ENCODE measurements at regions not wholly inside any gene's neighbourhood (a gene's known extent, or its start where the extent isn't known, plus 50 kb on each side); places are given as distances from the start of the nearest gene placed in this dataset.

DNA sequence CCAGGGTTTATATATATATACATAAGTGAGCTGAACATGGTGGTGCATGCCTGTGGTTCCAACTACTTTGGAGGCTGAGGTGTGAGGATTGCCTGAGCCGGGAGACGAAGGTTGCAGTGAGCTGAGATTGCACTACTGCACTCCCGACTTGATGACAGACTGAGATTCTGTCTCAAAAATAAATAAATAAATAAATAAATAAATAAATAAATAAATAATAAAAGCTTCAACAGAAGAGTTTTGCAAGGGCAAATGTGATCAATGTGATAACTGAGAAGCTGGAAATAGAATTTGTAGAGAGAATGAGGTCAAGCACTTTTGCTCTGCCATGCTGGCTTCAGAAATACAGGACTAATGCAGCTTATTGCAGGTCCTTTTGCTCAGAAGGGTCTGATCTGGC lies 855.8 kb upstream of the PRMT6 start:
- no peaks in the 10 kb centered on the region for H3K9me3 ChIP-seq (ENCODE audit: control insufficient read depth, low read length)
- H3K4me1 ChIP-seq (ENCODE audit: control insufficient read depth, insufficient read depth, low read length): no peaks in the 10 kb centered on the region
- H3K27ac ChIP-seq (ENCODE audit: low read length): no peak overlapping the region
- no peak overlapping the region for H3K4me3 ChIP-seq (ENCODE audit: low read length)
- WGBS: 87% methylated on average over 3 of the region's 3 CpGs
- H3K27me3 ChIP-seq (ENCODE audit: control insufficient read depth, insufficient read depth): no peaks in the 10 kb centered on the region
- ATAC-seq: no peak
- DNase-seq: no peak
- intact Hi-C loops (cut with DNase I): no loop called here

DNA sequence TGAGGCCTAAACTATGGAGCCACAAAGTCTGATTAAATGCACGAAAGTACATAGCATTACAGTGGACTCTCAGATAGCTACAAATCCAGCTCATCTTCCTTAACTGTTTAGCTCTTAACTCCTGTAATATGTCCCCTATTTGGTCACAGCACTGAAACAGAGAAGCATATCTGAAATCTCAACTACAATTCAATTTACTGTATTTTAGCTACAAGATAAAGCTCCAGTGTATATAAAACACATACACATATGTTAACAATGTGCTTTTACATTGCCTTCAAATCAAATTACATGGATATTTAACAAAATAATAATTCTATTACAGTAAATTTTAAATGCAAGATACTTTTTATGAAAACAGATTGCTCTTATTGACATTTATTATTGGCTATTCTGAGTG lies 849.3 kb upstream of the PRMT6 start:
- no peak for DNase-seq
- Histone ChIP-seq H3K27ac (ENCODE audit: low read length) (no peak overlapping the region), H3K4me1 (ENCODE audit: control insufficient read depth, insufficient read depth, low read length) (no peaks in the 10 kb centered on the region), H3K9me3 (ENCODE audit: control insufficient read depth, low read length) (no peaks in the 10 kb centered on the region), H3K4me3 (ENCODE audit: low read length) (no peak overlapping the region), H3K27me3 (ENCODE audit: control insufficient read depth, insufficient read depth) (no peaks in the 10 kb centered on the region)
- ATAC-seq: no peak
- intact Hi-C loops (cut with DNase I): no loop called here
- WGBS: 75% methylated on average over 1 of the region's 1 CpG

DNA sequence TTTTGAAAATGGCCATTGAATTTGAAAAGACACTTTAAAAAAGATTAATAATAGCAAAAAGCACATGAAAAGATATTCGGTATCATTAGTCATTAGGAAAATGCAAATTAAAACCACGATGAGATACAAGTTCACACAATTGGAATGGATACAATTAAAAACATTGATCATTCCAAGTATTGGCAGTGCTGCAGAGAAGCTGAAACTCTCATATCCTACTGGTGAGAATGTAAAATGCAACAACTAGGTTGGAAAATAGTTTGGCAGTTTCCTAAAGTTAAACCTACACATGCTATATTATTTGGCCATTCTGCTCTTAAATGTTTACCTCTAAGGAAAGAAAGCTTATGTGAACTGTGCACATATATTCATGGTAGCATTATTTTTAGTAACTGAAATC lies 838.7 kb upstream of the PRMT6 start:
- Histone ChIP-seq H3K27me3 (ENCODE audit: control insufficient read depth, insufficient read depth) (no peaks in the 10 kb centered on the region), H3K9me3 (ENCODE audit: control insufficient read depth, low read length) (no peaks in the 10 kb centered on the region), H3K4me1 (ENCODE audit: control insufficient read depth, insufficient read depth, low read length) (no peaks in the 10 kb centered on the region), H3K4me3 (ENCODE audit: low read length) (no peak overlapping the region), H3K27ac (ENCODE audit: low read length) (no peak overlapping the region)
- DNase-seq (no peak), ATAC-seq (no peak)
- 55% methylated on average over 2 of the region's 2 CpGs for WGBS
- intact Hi-C loops (cut with DNase I): no loop called here

DNA sequence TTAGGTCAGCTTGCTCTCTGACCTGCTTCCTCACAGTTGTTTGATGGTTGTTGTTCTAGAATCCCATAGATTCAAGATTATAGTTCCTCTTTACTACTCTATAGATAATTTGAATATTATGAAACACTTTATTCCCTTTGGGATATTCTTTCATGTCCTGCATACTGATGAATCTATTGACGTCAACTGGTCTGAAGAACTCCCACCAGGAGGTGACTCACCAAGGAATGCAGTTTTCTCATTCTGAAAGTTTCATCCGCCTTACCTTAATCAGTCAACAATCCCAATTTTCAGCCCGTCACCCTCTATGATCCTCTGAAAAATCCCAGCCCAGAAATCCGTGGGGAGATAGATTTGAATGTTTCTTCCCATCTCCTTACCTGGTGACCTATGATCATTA lies 834.1 kb upstream of the PRMT6 start:
- Histone ChIP-seq H3K4me3 (ENCODE audit: low read length) (no peak overlapping the region), H3K27ac (ENCODE audit: low read length) (no peak overlapping the region), H3K27me3 (ENCODE audit: control insufficient read depth, insufficient read depth) (no peaks in the 10 kb centered on the region), H3K9me3 (ENCODE audit: control insufficient read depth, low read length) (no peaks in the 10 kb centered on the region), H3K4me1 (ENCODE audit: control insufficient read depth, insufficient read depth, low read length) (no peaks in the 10 kb centered on the region)
- 78% methylated on average over 4 of the region's 4 CpGs for WGBS
- DNase-seq (no peak), ATAC-seq (no peak)
- intact Hi-C loops (cut with DNase I): no loop called here

DNA sequence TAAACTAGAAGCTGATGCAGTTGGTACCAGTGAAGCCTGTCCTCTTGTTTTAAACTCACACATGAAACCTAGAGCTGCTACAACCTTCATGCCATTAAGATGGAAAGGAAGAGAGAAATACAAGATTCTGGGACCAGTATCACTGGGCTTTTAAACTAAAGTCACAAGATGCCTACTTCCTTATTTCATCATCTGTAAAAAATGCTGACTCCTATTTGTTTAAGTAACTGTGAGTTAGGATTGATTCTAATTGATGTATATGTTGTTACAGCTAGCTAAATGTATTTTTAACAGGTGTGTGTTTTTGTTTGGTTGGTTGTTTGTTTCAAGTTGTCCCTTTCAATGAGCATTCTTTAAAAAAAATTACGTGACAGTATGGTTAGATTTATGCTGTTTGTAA lies 833.3 kb upstream of the PRMT6 start:
- no peaks in the 10 kb centered on the region for H3K9me3 ChIP-seq (ENCODE audit: control insufficient read depth, low read length)
- no peaks in the 10 kb centered on the region for H3K4me1 ChIP-seq (ENCODE audit: control insufficient read depth, insufficient read depth, low read length)
- no peaks in the 10 kb centered on the region for H3K27me3 ChIP-seq (ENCODE audit: control insufficient read depth, insufficient read depth)
- H3K27ac ChIP-seq (ENCODE audit: low read length): no peak overlapping the region
- WGBS: 88% methylated on average over 1 of the region's 1 CpG
- no peak overlapping the region for H3K4me3 ChIP-seq (ENCODE audit: low read length)
- intact Hi-C loops (cut with DNase I): no loop called here
- ATAC-seq (no peak), DNase-seq (no peak)

DNA sequence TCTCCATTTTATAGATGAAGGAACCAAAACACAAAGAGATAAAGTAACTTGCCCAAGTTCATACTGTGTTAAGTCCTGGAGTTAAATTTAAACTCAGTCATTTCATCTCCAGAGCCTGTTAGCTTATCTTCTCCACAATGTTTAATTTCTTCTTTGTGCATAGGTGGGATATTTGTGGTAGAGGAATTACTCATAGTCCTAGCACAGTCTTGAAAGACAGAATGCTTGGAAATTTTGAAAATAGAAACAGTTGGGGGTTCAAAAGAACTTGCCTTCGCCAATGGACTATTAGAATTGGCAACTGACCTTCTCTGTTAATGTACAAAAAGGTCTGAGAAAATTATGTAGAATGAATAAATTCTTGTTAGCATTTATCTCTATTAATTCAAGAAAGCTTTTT lies 832.0 kb upstream of the PRMT6 start:
- DNase-seq (no peak), ATAC-seq (no peak)
- H3K9me3 ChIP-seq (ENCODE audit: control insufficient read depth, low read length): no peaks in the 10 kb centered on the region
- 68% methylated on average over 1 of the region's 1 CpG for WGBS
- no peak overlapping the region for H3K27ac ChIP-seq (ENCODE audit: low read length)
- intact Hi-C loops (cut with DNase I): no loop called here
- no peak overlapping the region for H3K4me3 ChIP-seq (ENCODE audit: low read length)
- H3K4me1 ChIP-seq (ENCODE audit: control insufficient read depth, insufficient read depth, low read length): no peaks in the 10 kb centered on the region
- H3K27me3 ChIP-seq (ENCODE audit: control insufficient read depth, insufficient read depth): no peaks in the 10 kb centered on the region

DNA sequence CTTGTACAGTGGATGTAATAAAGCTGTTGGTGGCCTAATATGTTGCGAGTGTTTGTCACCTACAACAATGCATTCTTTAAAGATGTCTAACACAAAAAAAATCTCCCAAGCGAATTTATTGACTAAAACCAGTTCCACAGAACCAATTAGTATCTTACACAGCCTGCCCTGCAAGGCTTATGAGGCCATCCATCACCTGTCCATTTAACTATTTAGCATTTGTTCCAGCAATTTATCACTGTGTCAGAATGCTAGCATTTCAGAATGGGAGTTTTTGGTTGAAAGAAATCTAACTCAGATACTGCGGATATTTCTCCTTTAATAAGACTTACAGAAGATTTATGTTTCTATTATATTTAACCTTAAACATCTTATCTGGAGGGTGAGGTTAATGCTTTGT lies 831.1 kb upstream of the PRMT6 start:
- no peak overlapping the region for H3K4me3 ChIP-seq (ENCODE audit: low read length)
- DNase-seq (no peak), ATAC-seq (no peak)
- no peaks in the 10 kb centered on the region for H3K9me3 ChIP-seq (ENCODE audit: control insufficient read depth, low read length)
- H3K27ac ChIP-seq (ENCODE audit: low read length): no peak overlapping the region
- no peaks in the 10 kb centered on the region for H3K4me1 ChIP-seq (ENCODE audit: control insufficient read depth, insufficient read depth, low read length)
- intact Hi-C loops (cut with DNase I): no loop called here
- no peaks in the 10 kb centered on the region for H3K27me3 ChIP-seq (ENCODE audit: control insufficient read depth, insufficient read depth)
- WGBS: 80% methylated on average over 3 of the region's 3 CpGs

DNA sequence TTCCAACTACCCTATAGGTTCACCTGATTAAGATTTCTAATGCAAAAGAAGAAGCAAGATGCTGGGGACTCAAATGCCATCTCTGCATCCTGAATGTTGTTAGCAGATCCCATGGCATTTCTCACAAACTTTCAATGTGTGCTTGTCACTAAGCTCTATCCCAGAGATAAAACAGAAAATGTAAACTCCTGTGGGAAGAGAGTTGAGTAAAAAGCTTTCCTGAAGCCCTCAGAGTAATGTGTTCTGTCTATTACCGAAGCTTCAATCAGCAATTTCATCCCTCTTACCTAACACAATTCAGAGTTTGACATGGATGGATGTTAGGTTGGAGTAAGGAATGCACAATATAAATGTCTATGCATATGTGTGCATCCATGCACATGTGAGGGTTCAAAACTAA lies 829.9 kb upstream of the PRMT6 start:
- Histone ChIP-seq H3K4me3 (ENCODE audit: low read length) (no peak overlapping the region), H3K9me3 (ENCODE audit: control insufficient read depth, low read length) (no peaks in the 10 kb centered on the region), H3K27me3 (ENCODE audit: control insufficient read depth, insufficient read depth) (no peaks in the 10 kb centered on the region), H3K27ac (ENCODE audit: low read length) (no peak overlapping the region), H3K4me1 (ENCODE audit: control insufficient read depth, insufficient read depth, low read length) (no peaks in the 10 kb centered on the region)
- intact Hi-C loops (cut with DNase I): no loop called here
- 49% methylated on average over 1 of the region's 1 CpG for WGBS
- ATAC-seq (no peak), DNase-seq (no peak)

DNA sequence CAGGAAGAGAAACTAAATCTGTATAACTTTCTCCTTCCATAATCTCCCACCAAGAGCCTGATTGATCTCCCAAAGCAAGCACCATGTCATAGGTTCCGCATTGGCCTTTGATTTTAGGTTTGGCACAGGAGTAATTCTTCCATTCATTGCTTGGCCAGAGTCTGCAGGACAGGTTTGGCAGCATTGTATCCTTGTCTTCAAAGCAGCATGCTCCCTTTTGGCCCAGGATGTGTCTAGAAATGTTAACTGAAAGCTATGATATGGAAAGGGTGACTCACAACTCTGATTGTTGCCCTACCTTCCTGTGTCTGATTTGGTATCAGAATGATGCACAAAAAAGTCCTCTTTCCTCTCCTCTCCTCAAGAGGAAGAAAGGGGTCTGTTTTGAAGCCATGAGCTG lies 824.3 kb upstream of the PRMT6 start:
- H3K4me1 ChIP-seq (ENCODE audit: control insufficient read depth, insufficient read depth, low read length): no peaks in the 10 kb centered on the region
- H3K4me3 ChIP-seq (ENCODE audit: low read length): no peak overlapping the region
- WGBS: 91% methylated on average over 1 of the region's 1 CpG
- H3K27ac ChIP-seq (ENCODE audit: low read length): no peak overlapping the region
- intact Hi-C loops (cut with DNase I): no loop called here
- DNase-seq: no peak
- no peaks in the 10 kb centered on the region for H3K27me3 ChIP-seq (ENCODE audit: control insufficient read depth, insufficient read depth)
- no peak for ATAC-seq
- no peaks in the 10 kb centered on the region for H3K9me3 ChIP-seq (ENCODE audit: control insufficient read depth, low read length)

DNA sequence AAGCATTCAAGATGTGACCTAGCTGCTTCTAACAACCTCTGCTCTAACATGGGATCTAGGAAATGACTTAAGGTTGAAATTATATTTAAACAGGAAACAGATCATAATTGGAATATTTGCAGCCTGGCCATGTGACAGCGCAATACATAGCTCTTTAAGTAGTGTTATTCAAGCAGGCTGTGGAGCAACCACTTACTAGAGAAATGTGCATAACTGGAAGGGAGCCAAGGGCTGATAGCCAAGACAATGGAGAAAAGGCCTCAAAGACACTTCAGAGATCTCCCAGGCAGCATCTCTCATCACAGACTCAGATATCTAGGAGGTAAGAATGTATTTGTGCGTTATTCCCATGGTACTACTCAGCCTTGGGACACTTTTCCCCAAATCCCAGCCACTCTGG lies 823.0 kb upstream of the PRMT6 start:
- ATAC-seq: no peak
- intact Hi-C loops (cut with DNase I): no loop called here

DNA sequence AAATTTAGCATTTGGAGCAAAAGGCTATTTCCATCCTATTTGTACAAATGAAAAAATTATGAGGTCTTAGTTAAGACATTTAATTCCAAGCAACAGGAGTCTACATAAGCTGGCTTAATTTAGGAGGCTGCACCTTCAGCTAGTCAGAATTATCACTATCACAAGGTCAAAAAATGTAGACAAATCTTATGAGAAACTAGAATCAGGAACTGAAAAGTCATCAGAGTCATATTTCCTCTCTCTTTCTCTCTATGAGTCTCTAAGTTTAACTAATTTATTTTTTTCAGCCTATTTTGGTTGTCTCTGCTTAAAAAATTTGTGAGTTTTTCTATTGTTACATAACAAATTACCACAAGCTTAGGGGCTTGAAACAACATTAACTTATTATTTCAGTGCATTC lies 807.1 kb upstream of the PRMT6 start:
- Histone ChIP-seq H3K27me3 (ENCODE audit: control insufficient read depth, insufficient read depth) (no peaks in the 10 kb centered on the region), H3K9me3 (ENCODE audit: control insufficient read depth, low read length) (no peaks in the 10 kb centered on the region), H3K4me1 (ENCODE audit: control insufficient read depth, insufficient read depth, low read length) (no peaks in the 10 kb centered on the region), H3K27ac (ENCODE audit: low read length) (no peak overlapping the region), H3K4me3 (ENCODE audit: low read length) (no peak overlapping the region)
- no peak for ATAC-seq
- intact Hi-C loops (cut with DNase I): no loop called here
- DNase-seq: no peak

More for the DNA sequence above, 823.0 kb upstream of the PRMT6 start:
- Histone ChIP-seq H3K27ac (ENCODE audit: low read length) (no peak overlapping the region), H3K4me3 (ENCODE audit: low read length) (no peak overlapping the region), H3K9me3 (ENCODE audit: control insufficient read depth, low read length) (no peaks in the 10 kb centered on the region), H3K27me3 (ENCODE audit: control insufficient read depth, insufficient read depth) (no peaks in the 10 kb centered on the region), H3K4me1 (ENCODE audit: control insufficient read depth, insufficient read depth, low read length) (no peaks in the 10 kb centered on the region)
- WGBS: 57% methylated on average over 2 of the region's 2 CpGs
- no peak for DNase-seq

DNA sequence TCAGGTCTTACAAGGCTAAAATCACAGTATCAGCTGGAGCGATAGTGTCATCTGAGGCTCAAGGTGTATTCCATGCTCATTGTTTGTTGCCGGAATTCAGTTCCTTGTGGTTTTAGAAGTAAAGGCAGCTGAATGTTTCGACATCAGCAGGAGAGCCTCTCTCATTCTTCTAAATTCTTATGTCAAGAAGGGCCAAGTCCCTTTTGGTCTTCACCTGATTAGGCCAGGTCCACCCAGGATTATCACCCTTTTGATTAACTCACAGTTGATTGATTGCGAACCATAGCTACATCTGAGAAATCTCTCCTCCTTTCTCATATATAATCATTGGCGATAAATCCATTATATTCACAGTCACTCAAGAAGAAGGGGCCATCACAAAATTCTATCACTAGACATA lies 806.7 kb upstream of the PRMT6 start:
- ATAC-seq (no peak), DNase-seq (no peak)
- Histone ChIP-seq H3K4me3 (ENCODE audit: low read length) (no peak overlapping the region), H3K27me3 (ENCODE audit: control insufficient read depth, insufficient read depth) (no peaks in the 10 kb centered on the region), H3K27ac (ENCODE audit: low read length) (no peak overlapping the region), H3K4me1 (ENCODE audit: control insufficient read depth, insufficient read depth, low read length) (no peaks in the 10 kb centered on the region), H3K9me3 (ENCODE audit: control insufficient read depth, low read length) (no peaks in the 10 kb centered on the region)
- 72% methylated on average over 5 of the region's 5 CpGs for WGBS
- intact Hi-C loops (cut with DNase I): no loop called here
